GM18511 (cell line): ENCODE measurements at regions not wholly inside any gene's neighbourhood (a gene's known extent, or its start where the extent isn't known, plus 50 kb on each side); places are given as distances from the start of the nearest gene placed in this dataset.

Experiments
- ATAC-seq: cut with Tn5 transposase; IDR thresholded peaks from one replicate; pipeline ENCODE4 v1.9.1; 2021; ENCODE audit warnings: mild to moderate bottlenecking, moderate library complexity; ENCODE audit not compliant: unreplicated experiment

- ATAC-seq: no peak
Observed at GRCh38 chr1:38477811-38478210, 381.8 kb downstream of the RRAGC start.

GRCh38 chr1:38476850-38477178 lies 382.8 kb downstream of the RRAGC start:
- ATAC-seq: no peak

GRCh38 chr1:38476111-38476849 lies 383.3 kb downstream of the RRAGC start:
- ATAC-seq: no peak

- no peak for ATAC-seq
Observed at GRCh38 chr1:38475624-38476005, 384.0 kb downstream of the RRAGC start.

DNA sequence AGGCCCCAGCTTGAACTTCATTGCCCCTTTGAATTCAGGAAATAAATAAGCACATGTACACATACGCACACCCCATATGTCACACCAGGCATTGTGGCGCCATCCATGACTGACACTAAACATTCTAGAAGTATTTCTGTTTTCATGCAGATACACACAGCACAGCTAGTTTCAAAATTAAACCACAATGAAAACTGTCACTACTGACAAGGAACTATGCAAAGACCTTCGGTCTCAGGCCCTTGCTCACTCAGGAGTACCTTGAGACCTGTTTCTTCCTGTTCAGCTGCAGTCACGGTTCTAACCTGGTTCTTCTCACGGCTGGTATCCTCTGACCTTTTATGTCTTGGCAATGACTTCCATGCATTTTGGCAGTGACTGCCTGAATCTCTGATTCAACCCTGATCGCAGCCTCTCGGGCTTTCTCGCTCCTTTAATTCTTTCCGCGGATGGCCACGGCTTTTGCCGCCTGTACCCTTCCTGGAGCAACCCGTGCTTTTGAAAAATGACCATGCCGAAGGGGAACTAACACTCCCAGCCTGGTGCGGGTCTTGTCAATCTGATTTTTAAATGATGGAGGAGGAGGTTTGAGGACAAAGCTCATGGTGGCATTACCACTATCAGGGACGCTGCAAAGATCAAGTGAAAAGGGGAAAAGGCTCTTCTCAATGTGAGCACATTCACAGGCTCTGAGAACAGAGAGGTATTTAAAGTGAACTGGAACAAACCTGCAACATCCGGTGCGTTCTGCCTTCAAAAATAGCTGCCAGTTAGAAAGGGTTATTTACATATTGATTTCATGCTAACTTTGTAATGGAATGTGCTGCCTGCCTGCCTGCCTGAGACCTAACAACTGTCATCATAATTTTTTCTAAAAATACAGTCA lies 384.6 kb downstream of the RRAGC start:
- peak; percentile 85 for ATAC-seq

DNA sequence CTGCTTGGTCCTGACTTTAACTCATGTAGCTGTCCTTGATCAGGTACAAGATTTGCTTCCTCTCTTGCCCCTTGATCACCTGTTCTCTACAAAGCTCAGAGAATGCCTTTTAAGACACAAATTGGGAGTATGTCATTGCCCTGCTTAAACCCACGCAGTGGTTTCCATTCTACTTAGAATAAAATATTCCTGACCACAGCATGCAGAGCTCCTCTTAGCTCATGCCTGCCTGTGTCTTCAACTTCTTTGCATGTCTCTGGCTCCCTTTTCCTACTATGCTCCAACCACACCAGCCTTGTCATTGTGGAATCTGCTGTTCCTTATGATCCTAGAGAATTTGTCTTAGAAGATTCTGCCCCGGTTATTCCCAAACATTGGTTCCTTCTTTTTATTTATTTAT lies 393.1 kb downstream of the RRAGC start:
- ATAC-seq: no peak

DNA sequence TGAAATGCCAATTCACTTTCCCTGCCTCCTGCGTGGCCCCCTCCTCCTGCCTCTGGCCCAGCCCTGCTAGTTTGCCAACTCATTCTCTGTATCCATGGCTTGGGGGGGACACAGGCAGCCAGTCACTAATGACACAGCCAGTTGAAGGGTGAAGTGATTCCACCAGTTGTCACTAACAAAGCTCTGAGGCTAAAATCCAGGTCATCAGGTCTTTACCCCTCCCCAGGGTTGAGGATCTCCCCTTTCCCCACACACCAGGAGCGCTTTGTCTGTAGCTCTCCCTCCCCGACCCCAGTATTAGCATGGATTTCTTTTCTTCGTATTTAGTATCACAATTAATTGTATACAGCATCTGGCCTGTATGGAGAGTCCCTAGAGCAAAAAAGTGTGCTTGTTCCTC lies 394.1 kb downstream of the RRAGC start:
- ATAC-seq: no peak

DNA sequence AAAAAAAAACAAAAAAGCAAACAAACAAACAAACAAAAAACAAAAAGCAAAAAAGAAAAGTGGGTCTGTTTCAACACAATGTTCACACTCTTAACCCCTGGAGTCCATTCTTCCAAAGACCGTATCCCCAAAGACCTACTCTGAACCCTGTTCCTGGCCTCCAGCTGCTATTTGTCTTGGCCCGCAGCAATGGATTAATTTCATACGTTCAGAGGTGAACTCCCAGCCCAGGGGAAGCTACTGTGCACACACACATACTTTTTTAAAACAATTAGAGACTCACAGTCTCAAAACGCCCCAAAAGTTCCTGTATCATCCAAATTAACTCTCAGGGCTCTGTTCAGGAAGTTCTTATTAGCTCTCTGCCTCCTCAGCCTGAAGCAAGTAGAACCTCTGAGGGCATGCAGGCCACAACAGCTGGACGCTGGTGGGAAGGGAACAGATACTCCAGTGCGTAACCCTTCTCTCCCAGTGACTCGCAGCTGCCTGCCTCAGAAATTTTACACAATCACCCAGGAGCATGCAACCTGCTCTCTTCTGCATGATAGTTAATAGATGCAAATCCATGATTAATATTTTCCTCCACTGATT lies 395.4 kb downstream of the RRAGC start:
- no peak for ATAC-seq

- no peak for ATAC-seq
Observed at GRCh38 chr1:38463074-38463473, 396.5 kb downstream of the RRAGC start.

GRCh38 chr1:38456531-38456876 lies 403.1 kb downstream of the RRAGC start:
- ATAC-seq: no peak

DNA sequence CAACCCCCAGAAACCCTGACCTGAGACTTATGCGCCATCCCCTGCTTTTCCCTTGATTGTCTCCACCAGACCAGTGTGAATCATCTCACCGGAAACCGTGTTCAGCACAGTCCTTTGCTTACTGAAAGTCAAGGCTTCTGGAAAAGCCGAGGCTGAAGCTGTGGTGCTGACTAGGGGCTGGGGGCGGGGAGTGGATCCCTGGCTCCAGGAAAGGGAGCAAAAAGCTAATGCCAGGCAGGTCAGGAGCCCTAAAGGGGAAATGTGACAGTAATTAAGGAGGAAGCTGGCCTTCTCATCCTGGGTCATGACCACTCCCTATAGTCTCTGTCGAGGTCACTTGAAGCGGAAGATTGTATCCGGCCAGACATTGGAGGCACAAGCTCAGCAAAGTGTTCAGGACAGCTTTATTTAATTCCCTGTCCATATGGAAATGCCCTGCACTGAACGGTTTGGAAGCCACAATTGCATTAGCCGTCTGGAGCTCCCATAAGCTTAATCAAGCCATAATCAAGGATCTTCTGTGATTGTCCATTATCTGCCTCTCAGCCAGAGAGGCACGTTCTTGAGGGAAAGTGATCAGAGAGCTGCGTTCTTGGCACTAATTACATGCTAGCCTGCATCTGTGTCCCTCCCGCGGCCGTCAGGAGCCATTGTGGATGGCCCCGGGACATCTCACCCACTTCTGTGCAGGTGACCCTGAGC lies 403.6 kb downstream of the RRAGC start:
- no peak for ATAC-seq

DNA sequence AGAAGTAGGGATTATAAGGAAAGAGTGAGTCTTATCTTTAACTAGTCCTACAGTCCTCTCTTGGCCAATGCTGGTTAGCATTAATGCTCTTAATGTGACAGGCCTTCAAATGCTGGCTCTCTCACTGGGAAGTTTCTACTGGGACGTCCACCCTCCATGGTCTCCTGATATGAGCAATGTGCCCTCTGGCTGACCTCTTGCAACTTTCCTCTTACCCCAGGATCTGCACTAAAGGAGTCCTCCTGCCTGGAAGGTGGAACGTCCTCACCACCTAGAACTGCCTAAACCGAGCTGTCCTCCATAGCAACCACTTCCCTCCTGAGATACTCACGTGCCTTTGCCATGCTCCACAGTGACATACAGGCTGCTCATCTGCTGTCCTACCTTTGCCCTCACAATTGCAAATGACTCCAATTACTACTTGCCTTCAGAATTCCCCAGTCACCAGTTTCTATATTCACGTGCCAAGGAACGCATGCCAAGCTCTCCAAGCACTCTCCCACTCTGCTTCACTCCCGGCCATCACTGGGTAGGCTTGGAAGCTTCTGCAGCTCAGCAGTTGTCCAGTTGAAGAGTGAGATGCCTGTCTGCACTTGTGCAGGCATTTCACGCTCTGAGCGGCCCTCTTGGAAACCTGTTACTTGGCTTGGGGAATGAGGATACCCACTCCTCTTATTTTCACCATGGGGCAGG lies 404.7 kb downstream of the RRAGC start:
- no peak for ATAC-seq

- ATAC-seq: no peak
Observed at GRCh38 chr1:38454236-38454635, 405.3 kb downstream of the RRAGC start.

DNA sequence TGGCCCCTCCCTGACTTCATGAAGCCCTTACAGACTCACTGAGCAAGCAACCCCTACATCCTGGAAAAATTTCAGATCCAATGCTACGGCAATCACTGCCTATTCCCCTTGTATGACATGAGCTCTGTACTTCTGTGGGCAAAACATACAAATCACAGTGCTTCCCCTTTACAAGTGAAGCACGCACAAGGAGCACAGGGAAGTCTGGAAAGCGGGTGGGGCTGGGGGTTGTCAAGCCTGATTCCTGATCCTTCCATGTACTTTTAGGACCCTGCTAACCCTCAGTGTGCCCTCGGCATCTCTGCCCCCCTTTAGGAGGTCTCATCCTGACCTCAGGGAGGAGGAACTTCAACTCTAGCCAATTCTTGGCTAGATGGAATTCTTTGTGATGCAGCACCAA lies 405.7 kb upstream of the POU3F1 start:
- no peak for ATAC-seq

- ATAC-seq: no peak
Observed at GRCh38 chr1:38451541-38451993, 405.0 kb upstream of the POU3F1 start.

DNA sequence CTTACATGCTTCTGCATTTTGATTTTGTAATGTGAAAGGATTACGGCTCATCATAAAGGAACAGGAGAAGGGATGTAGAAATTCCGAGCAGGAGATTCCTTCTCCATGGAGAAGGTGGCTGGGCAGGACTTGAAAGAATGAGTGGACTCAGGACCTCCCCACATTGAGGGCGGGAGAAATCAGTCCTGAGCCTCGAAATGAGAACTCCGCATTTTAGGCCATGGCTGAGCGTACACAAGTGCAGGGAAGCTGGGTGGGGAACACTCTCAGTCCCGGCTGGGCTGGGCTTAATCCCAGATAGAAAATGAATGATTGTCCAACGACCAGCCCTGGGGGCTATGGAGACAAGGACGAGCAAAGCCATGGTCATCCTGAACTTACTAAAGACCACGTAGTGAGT lies 402.3 kb upstream of the POU3F1 start:
- ATAC-seq: no peak

- ATAC-seq: no peak
Observed at GRCh38 chr1:38446936-38447335, 400.3 kb upstream of the POU3F1 start.

GRCh38 chr1:38444770-38445442 lies 398.3 kb upstream of the POU3F1 start:
- no peak for ATAC-seq

GRCh38 chr1:38444311-38444710 lies 397.7 kb upstream of the POU3F1 start:
- ATAC-seq: no peak

DNA sequence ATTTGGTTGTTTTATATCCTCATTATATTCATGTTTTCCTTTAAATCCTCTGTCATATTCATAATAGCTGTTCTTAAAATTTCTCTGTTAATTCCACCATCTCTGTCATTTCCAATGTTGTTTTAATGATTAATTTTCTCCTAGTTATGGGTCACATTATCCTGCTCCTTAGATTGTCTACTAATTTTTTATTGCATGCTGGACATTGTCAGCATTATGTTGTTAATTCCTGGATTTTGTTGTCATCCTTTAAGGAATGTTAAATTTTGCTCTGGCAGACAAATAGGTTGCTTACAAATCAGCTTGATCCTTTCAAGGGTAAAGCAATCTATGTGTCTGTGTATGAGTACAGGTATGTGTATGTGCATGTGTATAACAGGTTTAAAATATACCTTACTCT lies 393.8 kb upstream of the POU3F1 start:
- no peak for ATAC-seq
